Adrenal gland (tissue), 9 donors: ENCODE measurements at regions not wholly inside any gene's neighbourhood (a gene's known extent, or its start where the extent isn't known, plus 50 kb on each side); places are given as distances from the start of the nearest gene placed in this dataset.
"Not testable (repeated sequence)": the region's sequence is repeated elsewhere in the genome, so short reads cannot be mapped to it uniquely, and the experiment has no call there.

Experiments used
- DNase-seq, 7 donors: peaks; one replicate each; pipeline ENCODE4 v3.0.0-alpha.2; 2019 to 2020
- H3K27ac ChIP-seq, 5 donors: fragments of 200-600 bp; sonication (generic) in 4 of 5; 1 replicate in 3 of 5; 2 replicates in 2 of 5; pipeline versions ENCODE4 v1.5.1 to v1.8.0; 2016 to 2020; ENCODE audit warnings: mild to moderate bottlenecking in 1 of 5
- H3K27me3 ChIP-seq: fragments of 200-600 bp; 2 replicates; pipeline ENCODE4 v1.8.0; 2021
- H3K36me3 ChIP-seq, 2 donors: fragments of 200-600 bp; replicated peaks in 1 of 2; 1 replicate in 1 of 2; 2 replicates in 1 of 2; pipeline versions ENCODE4 v1.5.1 to v1.8.0; 2018 to 2022
- H3K4me1 ChIP-seq, 2 donors: fragments of 200-600 bp; replicated peaks in 1 of 2; 1 replicate in 1 of 2; 2 replicates in 1 of 2; pipeline versions ENCODE4 v1.5.1 to v1.8.0; 2018 to 2021
- H3K4me3 ChIP-seq, 4 donors: fragments of 200-600 bp; sonication (generic) in 3 of 4; one replicate each; pipeline ENCODE4 v1.5.1; 2016 to 2018
- H3K9me3 ChIP-seq, 3 donors: fragments of 200-600 bp; sonication (generic) in 1 of 3; replicated peaks in 1 of 3; 1 replicate in 2 of 3; 2 replicates in 1 of 3; pipeline versions ENCODE4 v1.5.1 to v1.8.0; 2016 to 2021
- POLR2A ChIP-seq, 2 donors: fragments of 450-650 bp; IDR thresholded peaks; one replicate each; pipeline ENCODE4 v1.6.1; 2017; ENCODE audit warnings: antibody characterized with exemption in 2 of 2, mild to moderate bottlenecking in 2 of 2, moderate library complexity in 1 of 2
- WGBS, 4 donors: extraction: QIAGEN DNeasy Blood & Tissue Kit in 2 of 4; methylation state at CpG; one replicate each; pipeline versions ENCODE4 v1.1.5 to v1.1.7; 2013 to 2017; 5-methylcytosine and 5-hydroxymethylcytosine counted together
- intact Hi-C, 2 donors: fragments of 100-400 bp; cut with DNase I; formaldehyde crosslinking; loops; one replicate each; pipeline versions ENCODE4 v1.14.1 to v1.15.0; 2022 to 2023
- TF ChIP-seq, protein P1 (sequence below), 6 experiments: fragments of 450-650 bp in 4 of 6; fragments of 200-600 bp in 2 of 6; sonication (generic) in 1 of 6; IDR thresholded peaks; 1 replicate in 5 of 6; 2 replicates in 1 of 6; pipeline versions ENCODE4 v1.5.1 to v1.8.0; 2016 to 2021; ENCODE audit warnings: antibody characterized with exemption in 6 of 6, mild to moderate bottlenecking in 2 of 6, moderate library complexity in 1 of 6
- donor health status: healthy with polysubstance abuse.
- donor health status: Bipolar disorder and iron deficiency.
- donor health status: DM: yes; HTN: yes; CAD: no.
- donor health status: DM: no; HTN: no; CAD: no.
- donor health status: DM: no; HTN: no; CAD: no.

- TF ChIP-seq POLR2A (IDR thresholded peaks at IDR 0.05) = no peak
- TF ChIP-seq, protein P1, sequence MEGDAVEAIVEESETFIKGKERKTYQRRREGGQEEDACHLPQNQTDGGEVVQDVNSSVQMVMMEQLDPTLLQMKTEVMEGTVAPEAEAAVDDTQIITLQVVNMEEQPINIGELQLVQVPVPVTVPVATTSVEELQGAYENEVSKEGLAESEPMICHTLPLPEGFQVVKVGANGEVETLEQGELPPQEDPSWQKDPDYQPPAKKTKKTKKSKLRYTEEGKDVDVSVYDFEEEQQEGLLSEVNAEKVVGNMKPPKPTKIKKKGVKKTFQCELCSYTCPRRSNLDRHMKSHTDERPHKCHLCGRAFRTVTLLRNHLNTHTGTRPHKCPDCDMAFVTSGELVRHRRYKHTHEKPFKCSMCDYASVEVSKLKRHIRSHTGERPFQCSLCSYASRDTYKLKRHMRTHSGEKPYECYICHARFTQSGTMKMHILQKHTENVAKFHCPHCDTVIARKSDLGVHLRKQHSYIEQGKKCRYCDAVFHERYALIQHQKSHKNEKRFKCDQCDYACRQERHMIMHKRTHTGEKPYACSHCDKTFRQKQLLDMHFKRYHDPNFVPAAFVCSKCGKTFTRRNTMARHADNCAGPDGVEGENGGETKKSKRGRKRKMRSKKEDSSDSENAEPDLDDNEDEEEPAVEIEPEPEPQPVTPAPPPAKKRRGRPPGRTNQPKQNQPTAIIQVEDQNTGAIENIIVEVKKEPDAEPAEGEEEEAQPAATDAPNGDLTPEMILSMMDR (IDR thresholded peaks at IDR 0.05) = no peak
- Histone ChIP-seq H3K4me3 (no peak overlapping the region), H3K27me3 (no peaks in the 10 kb centered on the region), H3K27ac (no peak overlapping the region), H3K36me3 (no peaks in the 10 kb centered on the region), H3K9me3 (no peaks in the 10 kb centered on the region), H3K4me1 (no peaks in the 10 kb centered on the region)
- 73 to 86% (median 80%) methylated on average over 14 to 17 of the region's 17 CpGs for WGBS, 4 donors
- no peak for DNase-seq
- intact Hi-C loops = no loop called here
These were observed 140.1 kb downstream of the DNAJB6 start for GRCh38 chr7:157476654-157477549.

DNA sequence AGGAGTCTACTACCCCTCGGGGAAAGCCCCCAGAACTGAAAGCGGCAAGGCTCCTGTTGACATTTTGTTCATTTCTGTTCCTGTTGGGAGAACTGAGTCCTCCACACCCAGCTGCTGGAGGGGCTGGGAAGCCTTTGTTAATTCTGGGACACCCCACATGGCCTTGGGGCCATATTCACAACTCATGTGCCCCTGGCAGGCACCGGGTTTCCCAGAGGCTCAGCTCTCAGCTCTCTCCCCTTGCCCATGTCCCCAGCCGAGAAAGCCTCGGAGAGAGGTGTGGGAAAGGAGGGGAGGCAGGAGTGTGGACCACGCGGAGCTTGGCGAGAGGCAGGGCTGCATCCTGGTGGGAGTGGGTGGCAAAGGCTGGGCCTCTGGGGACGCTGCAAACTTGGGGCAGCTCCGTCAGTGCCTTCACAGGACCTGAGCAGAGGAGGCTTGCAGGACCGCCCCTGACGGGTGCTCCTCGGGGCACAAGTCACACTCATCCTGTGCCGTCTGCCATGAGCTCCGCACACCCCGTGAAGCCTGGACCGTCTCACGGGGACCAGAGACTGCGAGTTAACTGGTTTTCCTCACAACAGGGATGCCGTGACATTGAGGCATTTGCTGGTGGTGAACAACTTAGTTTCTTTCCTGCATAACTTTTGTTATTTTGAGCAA lies 140.9 kb downstream of the DNAJB6 start:
- intact Hi-C loops = no loop called here
- H3K36me3 ChIP-seq = no peaks in the 10 kb centered on the region
- DNase-seq = no peak
- no peak overlapping the region for H3K4me3 ChIP-seq
- H3K9me3 ChIP-seq = no peaks in the 10 kb centered on the region
- H3K27me3 ChIP-seq = no peaks in the 10 kb centered on the region
- H3K27ac ChIP-seq = no peak overlapping the region
- no peaks in the 10 kb centered on the region for H3K4me1 ChIP-seq
- 58 to 70% (median 67%) methylated on average over 15 to 20 of the region's 20 CpGs for WGBS, 4 donors
- TF ChIP-seq, protein P1 (IDR thresholded peaks at IDR 0.05) = no peak
- TF ChIP-seq POLR2A (IDR thresholded peaks at IDR 0.05) = no peak

- WGBS, 4 donors = 86 to 91% (median 87%) methylated on average over 13 of the region's 13 CpGs
- H3K9me3 ChIP-seq, H3K27ac ChIP-seq, H3K27me3 ChIP-seq, H3K4me1 ChIP-seq, H3K36me3 ChIP-seq, H3K4me3 ChIP-seq, intact Hi-C loops, DNase-seq: not testable (repeated sequence)
These were observed 141.8 kb downstream of the DNAJB6 start for GRCh38 chr7:157478611-157479010.

DNA sequence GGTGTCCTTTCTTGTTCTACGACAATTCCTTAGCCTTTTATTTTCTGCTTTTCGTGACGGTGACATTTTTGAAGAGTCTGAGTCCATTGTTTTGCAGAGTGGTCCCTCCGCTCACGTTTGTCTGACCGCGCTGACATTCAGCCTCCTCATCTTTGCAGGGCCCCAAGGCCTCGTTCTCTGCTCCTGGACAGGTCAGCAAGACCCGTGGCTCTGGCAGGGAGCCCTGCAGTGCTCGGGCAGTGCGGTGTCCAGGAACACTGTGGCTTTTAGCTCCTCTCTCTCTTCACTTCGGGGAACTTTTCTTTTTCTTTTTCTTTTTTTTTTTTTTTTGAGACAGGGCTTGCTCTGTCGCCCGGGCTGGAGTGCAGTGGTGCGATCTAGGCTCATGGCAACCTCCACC lies 142.5 kb downstream of the DNAJB6 start:
- Histone ChIP-seq H3K4me1 (no peaks in the 10 kb centered on the region), H3K9me3 (no peaks in the 10 kb centered on the region), H3K36me3 (no peaks in the 10 kb centered on the region), H3K27ac (no peak overlapping the region), H3K27me3 (no peaks in the 10 kb centered on the region), H3K4me3 (no peak overlapping the region)
- 75 to 80% (median 78%) methylated on average over 15 of the region's 15 CpGs for WGBS, 4 donors
- DNase-seq = no peak
- intact Hi-C loops = no loop called here
- no peak for TF ChIP-seq POLR2A (IDR thresholded peaks at IDR 0.05)
- TF ChIP-seq, protein P1 (IDR thresholded peaks at IDR 0.05) = no peak
